IMR-90 (cell line): ENCODE measurements at regions not wholly inside any gene's neighbourhood (a gene's known extent, or its start where the extent isn't known, plus 50 kb on each side); places are given as distances from the start of the nearest gene placed in this dataset.

Experiments used
- ATAC-seq: fragments of 200-7000 bp; cut with Tn5 transposase; 2 replicates; pipeline ENCODE4 v1.9.1; 2020; ENCODE audit warnings: low read depth, mild to moderate bottlenecking, moderate library complexity
- BruUV-seq: library from RNA; stranded (reverse); fragments of 400-500 nt; replicated peaks from 2 replicates; lab custom pipeline; 2021; lab: Mats Ljungman, UMichigan
- CTCF ChIA-PET: fragments of 300-600 bp; formaldehyde crosslinking; extraction: SDS; loops from one replicate; lab custom pipeline; 2021; ENCODE audit warnings: antibody characterized with exemption; lab: Yijun Ruan, JAX
- POLR2A ChIA-PET: fragments of 300-600 bp; sonication (Branson Sonifier 250); formaldehyde crosslinking; loops from one replicate; lab custom pipeline; 2022; ENCODE audit warnings: antibody characterized with exemption; ENCODE audit not compliant: unreplicated experiment; lab: Charles Lee
- DNase-seq: peaks from one replicate; pipeline ENCODE4 v3.0.0; 2013
- H2AFZ ChIP-seq: replicated peaks from 2 replicates; pipeline ENCODE3; 2013; ENCODE audit warnings: low read length, mild to moderate bottlenecking; ENCODE audit not compliant: poor library complexity
- H2AK5ac ChIP-seq: 2 replicates; pipeline ENCODE4 v1.6.1; 2013; ENCODE audit warnings: low read depth, low read length, inconsistent platforms
- H2AK9ac ChIP-seq: replicated peaks from 2 replicates; pipeline ENCODE3; 2013; ENCODE audit warnings: mild to moderate bottlenecking, low read depth, low read length, moderate library complexity; ENCODE audit not compliant: poor library complexity
- H2BK120ac ChIP-seq: 2 replicates; pipeline ENCODE4 v1.6.1; 2013; ENCODE audit warnings: low read depth, low read length, inconsistent platforms
- H2BK15ac ChIP-seq: 3 replicates; pipeline ENCODE4 v1.6.1; 2013; ENCODE audit warnings: low read depth, low read length, inconsistent platforms
- H2BK20ac ChIP-seq: 2 replicates; pipeline ENCODE4 v1.6.1; 2013; ENCODE audit warnings: low read depth, mild to moderate bottlenecking, inconsistent platforms, low read length, moderate library complexity
- H2BK5ac ChIP-seq: 2 replicates; pipeline ENCODE4 v1.6.1; 2013; ENCODE audit warnings: mild to moderate bottlenecking, low read depth, low read length, inconsistent platforms; ENCODE audit not compliant: poor library complexity, severe bottlenecking
- H3K14ac ChIP-seq: replicated peaks from 2 replicates; pipeline ENCODE4 v1.6.1; 2013; ENCODE audit warnings: low read depth, low read length, inconsistent platforms
- H3K18ac ChIP-seq: 2 replicates; pipeline ENCODE4 v1.6.1; 2013; ENCODE audit warnings: low read depth, low read length, control low read depth
- H3K23ac ChIP-seq: 2 replicates; pipeline ENCODE4 v1.6.1; 2013; ENCODE audit warnings: low read depth, low read length, inconsistent platforms
- H3K27ac ChIP-seq: 2 replicates; pipeline ENCODE4 v1.5.1; 2013; ENCODE audit warnings: mild to moderate bottlenecking, control low read depth, low read length; ENCODE audit not compliant: insufficient read depth
- H3K27me3 ChIP-seq: 2 replicates; pipeline ENCODE4 v1.6.1; 2013; ENCODE audit warnings: low read length; ENCODE audit not compliant: control insufficient read depth, insufficient read depth
- H3K36me3 ChIP-seq: 2 replicates; pipeline ENCODE4 v1.6.1; 2013; ENCODE audit warnings: low read length, mixed read lengths; ENCODE audit not compliant: control insufficient read depth, insufficient read depth
- H3K4ac ChIP-seq: 2 replicates; pipeline ENCODE4 v1.6.1; 2013; ENCODE audit warnings: low read depth, low read length, inconsistent platforms
- H3K4me1 ChIP-seq: 2 replicates; pipeline ENCODE4 v1.6.1; 2013; ENCODE audit warnings: low read length, mixed read lengths; ENCODE audit not compliant: control insufficient read depth, insufficient read depth
- H3K4me2 ChIP-seq: 2 replicates; pipeline ENCODE4 v1.6.1; 2013; ENCODE audit warnings: low read depth, mild to moderate bottlenecking, control low read depth, low read length, moderate library complexity
- H3K4me3 ChIP-seq: 2 replicates; pipeline ENCODE4 v1.5.1; 2013; ENCODE audit warnings: low read depth, mild to moderate bottlenecking, control low read depth, low read length, moderate library complexity; ENCODE audit not compliant: insufficient read depth
- H3K56ac ChIP-seq: 2 replicates; pipeline ENCODE4 v1.6.1; 2013; ENCODE audit warnings: low read length, inconsistent platforms; ENCODE audit not compliant: insufficient read depth; ENCODE audit errors: extremely low read depth
- H3K79me1 ChIP-seq, 2 experiments: 2 replicates each; pipeline ENCODE4 v1.6.1; 2013; ENCODE audit warnings: low read length in 2 of 2, inconsistent platforms in 1 of 2, low read depth in 1 of 2
- H3K9ac ChIP-seq: 2 replicates; pipeline ENCODE4 v1.6.1; 2013; ENCODE audit warnings: low read depth, low read length, control low read depth
- H3K9me1 ChIP-seq: 2 replicates; pipeline ENCODE4 v1.6.1; 2013; ENCODE audit warnings: low read length, inconsistent platforms; ENCODE audit not compliant: insufficient read depth
- H3K9me3 ChIP-seq: 2 replicates; pipeline ENCODE4 v1.6.1; 2013; ENCODE audit warnings: low read length; ENCODE audit not compliant: control insufficient read depth, insufficient read depth
- H4K20me1 ChIP-seq: 2 replicates; pipeline ENCODE4 v1.6.1; 2013; ENCODE audit warnings: low read length, inconsistent platforms; ENCODE audit not compliant: insufficient read depth
- H4K5ac ChIP-seq: 2 replicates; pipeline ENCODE4 v1.6.1; 2013; ENCODE audit warnings: mild to moderate bottlenecking, low read depth, low read length, control low read depth
- H4K8ac ChIP-seq, 2 experiments: 2 replicates each; pipeline ENCODE4 v1.6.1; 2013; ENCODE audit warnings: low read depth in 2 of 2, low read length in 2 of 2, control low read depth in 1 of 2, inconsistent platforms in 1 of 2
- H4K91ac ChIP-seq: 2 replicates; pipeline ENCODE4 v1.6.1; 2013; ENCODE audit warnings: low read depth, low read length, inconsistent platforms; ENCODE audit not compliant: insufficient read depth
- CEBPB ChIP-seq: IDR thresholded peaks from 2 replicates; pipeline ENCODE4 v1.6.1; 2012; ENCODE audit warnings: low read depth, low read length, improper control_type of control experiment
- CHD1 ChIP-seq: IDR thresholded peaks from 2 replicates; pipeline ENCODE4 v1.6.1; 2012; ENCODE audit warnings: low read depth, low read length, improper control_type of control experiment
- FOS ChIP-seq: fragments of 150-350 bp; IDR thresholded peaks from 2 replicates; pipeline ENCODE4 v1.6.1; 2016; ENCODE audit warnings: low read depth, low read length
- MXI1 ChIP-seq: IDR thresholded peaks from 2 replicates; pipeline ENCODE4 v1.6.1; 2012; ENCODE audit warnings: low read depth, mild to moderate bottlenecking, low read length, moderate library complexity, borderline replicate concordance
- NFE2L2 ChIP-seq: fragments of 150-350 bp; IDR thresholded peaks from 2 replicates; pipeline ENCODE4 v1.6.1; 2016; ENCODE audit warnings: low read depth, mild to moderate bottlenecking, low read length
- POLR2A ChIP-seq: IDR thresholded peaks from 2 replicates; pipeline ENCODE4 v1.6.1; 2012; ENCODE audit warnings: mild to moderate bottlenecking, low read depth, low read length
- RAD21 ChIP-seq: IDR thresholded peaks from 2 replicates; pipeline ENCODE4 v1.6.1; 2012; ENCODE audit warnings: low read length, improper control_type of control experiment
- RCOR1 ChIP-seq: IDR thresholded peaks from 2 replicates; pipeline ENCODE4 v1.6.1; 2012; ENCODE audit warnings: mild to moderate bottlenecking, low read length, improper control_type of control experiment; ENCODE audit not compliant: insufficient replicate concordance
- RFX5 ChIP-seq: IDR thresholded peaks from 2 replicates; pipeline ENCODE4 v1.8.0; 2012; ENCODE audit warnings: low read depth, mild to moderate bottlenecking, low read length, moderate library complexity
- SMC3 ChIP-seq: fragments of 150-350 bp; IDR thresholded peaks from 2 replicates; pipeline ENCODE4 v1.6.1; 2016; ENCODE audit warnings: low read depth, mild to moderate bottlenecking, antibody characterized with exemption, low read length, moderate library complexity
- WGBS, 2 experiments: methylation state at CpG; one replicate each; pipeline versions ENCODE4 v1.1.5 to v1.1.7; 2013; ENCODE audit warnings: missing lambda C conversion rate in 2 of 2; ENCODE audit not compliant: insufficient read length in 1 of 2; ENCODE audit errors: extremely low coverage in 2 of 2; 5-methylcytosine and 5-hydroxymethylcytosine counted together
- dilution Hi-C: fragments of 300-500 bp; cut with HindIII; formaldehyde crosslinking; loops from one replicate; pipeline ENCODE4 v1.14.3; 2018; ENCODE audit warnings: low sequenced_read_pairs; ENCODE audit not compliant: unreplicated experiment
- in situ Hi-C: fragments of 300-500 bp; cut with MboI; formaldehyde crosslinking; loops from 3 replicates; pipeline ENCODE4 v1.14.3; 2019; ENCODE audit warnings: low sequenced_read_pairs, inconsistent platforms, mixed read lengths
- intact Hi-C: fragments of 100-400 bp; cut with micrococcal nuclease; formaldehyde crosslinking; loops from 2 replicates; pipeline ENCODE4 v1.10.0; 2022
- TF ChIP-seq, protein P1 (sequence below): fragments of 150-350 bp; IDR thresholded peaks from 2 replicates; pipeline ENCODE4 v1.6.1; 2016; ENCODE audit warnings: low read depth, mild to moderate bottlenecking, low read length, moderate library complexity, borderline replicate concordance

DNA sequence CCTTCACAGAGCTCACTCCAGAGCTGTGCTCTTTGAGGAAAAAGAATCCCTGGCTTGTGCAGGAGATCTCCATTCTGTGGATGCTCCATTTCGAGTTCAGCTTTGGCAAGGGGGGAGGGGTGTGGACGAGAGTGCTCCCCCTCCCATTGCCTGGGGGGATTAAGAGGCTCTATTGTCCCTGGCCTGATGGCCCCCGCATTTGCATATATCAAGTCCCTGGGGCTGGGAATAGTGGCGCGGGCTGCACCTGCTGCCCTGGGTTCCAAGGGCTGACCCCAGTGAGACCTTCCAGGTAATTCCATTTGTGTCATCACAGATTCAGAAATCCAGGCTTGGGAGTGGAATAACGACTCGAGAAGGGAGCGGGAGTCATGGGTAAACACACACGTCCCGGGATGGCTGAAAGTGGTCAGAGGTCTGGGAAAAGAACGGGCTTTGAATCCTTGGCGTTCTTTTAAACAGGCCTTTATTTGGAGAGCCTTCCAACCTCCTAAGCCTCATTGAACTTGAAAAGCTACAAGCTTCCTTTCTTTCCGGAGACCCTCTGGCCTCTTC, 479.3 kb downstream of the HS3ST3B1 start:
- BruUV-seq = no TSS peak
- Histone ChIP-seq H3K9me1 (0 out of 2 replicates have a peak, but pooled peaks cover 2% of the 10 kb centered on the region), H3K4me2 (no peak overlapping the region), H3K36me3 (no peaks in the 10 kb centered on the region), H3K9me3 (no peaks in the 10 kb centered on the region; the same call in 1 of the 2 replicates), H4K20me1 (no peaks in the 10 kb centered on the region), H3K4ac (no peak overlapping the region), H2BK20ac (no peak overlapping the region), H2AK9ac (no peak overlapping the region), H3K18ac (no peak overlapping the region), H3K79me1 (no peaks in the 10 kb centered on the region), H2BK120ac (no peak overlapping the region), H3K9ac (no peak overlapping the region), H2BK15ac (no peak overlapping the region), H3K27me3 (no peaks in the 10 kb centered on the region), H4K5ac (no peak overlapping the region), H2AK5ac (no peak overlapping the region), H3K23ac (no peak overlapping the region), H3K4me3 (no peak overlapping the region), H2BK5ac (no peak overlapping the region), H4K91ac (no peak overlapping the region), H4K8ac (no peak overlapping the region), H3K4me1 (peaks cover 9% of the 10 kb centered on the region), H3K56ac (no peak overlapping the region), H3K27ac (no peak overlapping the region), H3K14ac (no peak overlapping the region), H2AFZ (no peak overlapping the region)
- POLR2A ChIA-PET = no interaction called here
- intact Hi-C loops (no loop called here), in situ Hi-C loops (no loop called here), dilution Hi-C loops (no loop called here)
- 73% methylated on average over 3 of the region's 13 CpGs; no CpG with 5 or more reads in 1 of the 2 experiments for WGBS, 2 experiments
- ATAC-seq (no peak), DNase-seq (no peak)
- CTCF ChIA-PET = no interaction called here
- TF ChIP-seq FOS (no peak), MXI1 (no peak), NFE2L2 (no peak), RAD21 (no peak), POLR2A (no peak), CHD1 (no peak), SMC3 (no peak), CEBPB (no peak), RCOR1 (no peak), RFX5 (no peak)
- TF ChIP-seq, protein P1, sequence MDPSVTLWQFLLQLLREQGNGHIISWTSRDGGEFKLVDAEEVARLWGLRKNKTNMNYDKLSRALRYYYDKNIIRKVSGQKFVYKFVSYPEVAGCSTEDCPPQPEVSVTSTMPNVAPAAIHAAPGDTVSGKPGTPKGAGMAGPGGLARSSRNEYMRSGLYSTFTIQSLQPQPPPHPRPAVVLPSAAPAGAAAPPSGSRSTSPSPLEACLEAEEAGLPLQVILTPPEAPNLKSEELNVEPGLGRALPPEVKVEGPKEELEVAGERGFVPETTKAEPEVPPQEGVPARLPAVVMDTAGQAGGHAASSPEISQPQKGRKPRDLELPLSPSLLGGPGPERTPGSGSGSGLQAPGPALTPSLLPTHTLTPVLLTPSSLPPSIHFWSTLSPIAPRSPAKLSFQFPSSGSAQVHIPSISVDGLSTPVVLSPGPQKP = no peak
